Stimulated activated CD8-positive, alpha-beta memory T cell treated with anti-CD3 and anti-CD28 coated beads, Interleukin-12 subunit alpha, Interleukin-12 subunit beta, amount 100 ng/mL, for 1 hour (primary cell): ENCODE measurements at regions not wholly inside any gene's neighbourhood (a gene's known extent, or its start where the extent isn't known, plus 50 kb on each side); places are given as distances from the start of the nearest gene placed in this dataset.
"Not testable (repeated sequence)": the region's sequence is repeated elsewhere in the genome, so short reads cannot be mapped to it uniquely, and the experiment has no call there.

Experiments used
- DNase-seq: peaks from one replicate; pipeline ENCODE4 v3.0.0-alpha.2; 2020; ENCODE audit warnings: low read depth

DNA sequence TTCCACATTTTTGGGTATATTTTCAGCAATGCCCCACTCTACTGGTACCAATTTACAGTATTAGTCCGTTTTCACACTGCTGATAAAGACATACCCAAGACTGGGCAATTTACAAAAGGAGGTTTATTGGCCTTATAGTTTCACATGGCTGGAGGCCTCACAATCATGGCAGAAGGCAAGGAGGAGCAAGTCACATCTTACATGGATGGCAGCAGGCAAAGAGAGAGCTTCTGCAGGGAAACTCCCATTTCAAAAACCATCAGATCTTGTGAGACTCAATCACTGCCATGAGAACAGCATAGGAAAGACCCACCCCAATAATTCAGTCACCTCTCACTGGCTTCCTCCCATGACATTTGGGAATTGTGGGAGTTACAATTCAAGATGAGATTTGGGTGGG, 722.9 kb downstream of the NTRK3 start:
- not testable (repeated sequence) for DNase-seq

DNA sequence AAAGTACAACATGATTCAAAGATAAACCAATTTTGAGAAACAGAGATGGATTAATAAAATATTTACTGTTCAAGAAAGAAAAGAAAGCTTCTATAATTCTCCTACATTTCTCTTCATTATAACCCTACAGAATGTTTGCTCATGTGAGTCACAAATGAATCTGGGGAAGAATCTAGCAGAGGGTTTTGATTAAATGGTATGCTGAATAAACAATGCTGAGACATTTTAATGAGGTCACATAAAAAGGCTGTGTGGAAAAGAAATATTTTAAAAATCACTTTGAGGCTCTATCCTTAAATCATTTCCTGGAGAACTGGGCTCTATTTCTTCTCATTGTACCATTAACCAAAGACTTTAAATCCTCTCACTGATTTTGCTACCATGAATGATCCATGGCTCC, 727.7 kb downstream of the NTRK3 start:
- DNase-seq = no peak

DNA sequence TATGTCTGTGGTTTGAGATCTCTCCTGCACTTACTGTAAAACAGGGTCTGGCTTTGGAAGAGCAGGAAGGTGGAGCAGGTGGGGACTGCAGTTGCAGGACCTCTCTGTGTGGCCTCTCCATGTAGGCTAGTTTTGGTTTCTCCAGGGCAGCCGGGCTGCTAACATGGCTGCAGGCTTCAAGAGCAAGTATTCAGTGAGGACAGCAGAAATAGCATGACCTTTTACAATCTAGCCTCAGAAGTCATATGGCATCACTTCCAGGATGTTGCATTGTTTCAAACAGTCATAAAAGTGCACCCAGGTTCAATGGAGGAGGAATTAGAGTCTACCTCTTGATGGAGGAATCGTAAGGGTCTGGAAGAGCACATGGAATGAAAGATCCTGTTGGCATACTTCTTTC, 728.7 kb downstream of the NTRK3 start:
- no peak for DNase-seq

DNA sequence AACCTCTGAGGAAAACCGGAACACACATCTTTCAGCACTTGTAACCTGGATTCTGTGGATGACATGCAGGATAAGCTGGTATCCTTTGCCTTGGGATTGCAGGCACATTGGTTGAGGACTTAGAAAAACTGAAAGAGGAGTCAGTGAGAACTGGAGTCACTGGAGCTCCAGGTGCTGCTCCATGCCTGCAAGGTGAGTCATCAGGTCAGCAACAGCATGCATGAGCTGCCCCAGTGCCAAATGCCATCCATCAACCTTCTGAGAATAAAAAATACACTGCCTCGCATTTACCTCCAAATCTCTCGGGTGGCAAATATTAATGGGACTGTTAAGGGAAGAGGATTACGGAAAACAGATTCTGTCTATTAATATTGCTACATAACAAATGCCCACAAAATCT, 729.1 kb downstream of the NTRK3 start:
- DNase-seq = no peak

DNA sequence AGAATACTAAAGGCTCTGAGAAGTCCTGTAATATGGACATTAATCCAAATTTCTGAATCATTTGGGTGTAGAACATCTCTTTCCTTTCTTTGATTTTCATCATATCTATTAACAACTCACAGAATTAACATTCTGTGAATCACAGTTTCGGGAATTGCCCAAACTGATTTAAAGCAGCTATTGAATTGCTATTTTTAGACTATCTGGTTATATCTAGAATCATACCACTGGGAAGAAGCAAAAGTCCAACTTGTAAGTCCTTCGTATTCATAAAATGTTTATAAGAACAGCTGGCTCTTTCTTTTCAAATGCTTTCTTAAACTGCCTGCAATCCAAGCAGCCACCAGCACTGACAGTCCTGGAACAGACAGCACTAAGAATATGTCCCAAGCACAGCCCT, 733.0 kb downstream of the NTRK3 start:
- DNase-seq = no peak

DNA sequence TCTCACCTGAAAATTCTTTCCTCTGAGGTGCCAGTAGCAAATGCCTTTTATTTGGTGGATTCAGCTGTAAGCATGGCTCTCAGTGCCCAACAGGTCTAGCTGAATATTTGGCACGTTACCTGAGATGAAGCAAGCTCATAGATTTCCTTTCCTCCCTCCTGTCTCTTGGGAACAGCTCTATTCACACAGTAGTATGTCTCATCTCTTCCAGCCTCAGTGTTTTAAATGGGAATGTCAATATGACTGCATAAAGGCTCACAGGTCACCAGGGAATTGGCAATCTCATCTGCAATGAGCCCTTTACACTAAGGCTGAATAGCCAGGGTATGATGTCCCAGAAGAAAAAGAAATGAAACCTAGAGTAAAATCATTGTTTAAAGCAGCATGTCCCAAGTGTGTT, 733.5 kb downstream of the NTRK3 start:
- no peak for DNase-seq

DNA sequence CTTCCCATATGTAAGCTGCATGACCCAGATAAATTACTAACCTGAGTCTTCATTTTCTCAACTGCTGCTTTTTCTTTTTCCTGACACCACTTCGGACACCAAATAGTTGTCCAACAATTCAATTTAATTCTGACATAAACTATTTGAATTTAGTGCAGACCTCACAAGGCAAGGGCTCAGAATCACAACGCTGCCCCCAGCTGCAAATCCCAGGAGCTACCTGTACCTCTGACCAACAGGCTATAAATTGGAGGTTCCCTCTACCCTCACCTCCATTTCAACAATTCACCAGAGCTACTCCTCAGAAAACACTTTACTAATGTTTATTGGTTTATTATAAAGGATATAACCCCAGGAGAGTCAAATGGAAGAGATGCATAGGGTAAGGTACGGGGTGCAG, 737.6 kb downstream of the NTRK3 start:
- no peak for DNase-seq

DNA sequence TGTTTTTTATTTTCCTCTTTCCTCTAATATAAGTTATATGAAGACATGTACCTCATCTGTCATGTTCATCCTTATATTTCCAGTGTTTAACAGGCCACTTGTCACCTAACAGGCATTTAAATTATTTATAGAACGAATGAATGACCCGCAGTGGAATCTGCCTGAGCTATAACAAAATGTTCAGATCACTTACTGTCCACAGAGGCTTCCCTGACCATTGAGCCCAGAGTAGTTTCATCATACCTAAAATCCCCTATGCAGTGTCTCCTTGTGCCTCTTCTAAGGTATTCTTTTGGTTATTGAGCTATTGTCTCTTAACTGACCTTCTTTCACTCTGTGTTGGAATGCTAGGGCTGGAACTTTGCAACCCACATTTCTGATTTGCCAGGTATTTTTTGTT, 748.5 kb downstream of the NTRK3 start:
- no peak for DNase-seq

DNA sequence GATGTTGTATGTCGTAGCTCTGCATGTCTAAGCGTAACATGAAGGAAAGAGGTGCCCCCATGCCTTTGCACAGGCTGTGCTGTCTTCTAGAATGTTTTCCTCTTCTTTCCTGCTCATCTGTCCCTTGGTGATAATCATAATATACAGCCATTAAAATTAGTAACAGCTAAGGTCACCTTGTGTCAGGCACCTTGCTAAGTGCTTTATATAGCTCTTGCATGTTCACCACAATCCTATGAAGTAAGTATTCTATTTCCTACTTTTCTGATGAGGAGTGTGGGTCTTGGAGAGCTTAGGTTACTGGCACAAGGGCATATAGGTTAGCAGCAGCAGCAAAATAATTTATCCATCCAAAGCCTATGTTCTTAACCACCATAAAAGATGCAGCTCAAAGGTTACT, 754.4 kb downstream of the NTRK3 start:
- DNase-seq = no peak

DNA sequence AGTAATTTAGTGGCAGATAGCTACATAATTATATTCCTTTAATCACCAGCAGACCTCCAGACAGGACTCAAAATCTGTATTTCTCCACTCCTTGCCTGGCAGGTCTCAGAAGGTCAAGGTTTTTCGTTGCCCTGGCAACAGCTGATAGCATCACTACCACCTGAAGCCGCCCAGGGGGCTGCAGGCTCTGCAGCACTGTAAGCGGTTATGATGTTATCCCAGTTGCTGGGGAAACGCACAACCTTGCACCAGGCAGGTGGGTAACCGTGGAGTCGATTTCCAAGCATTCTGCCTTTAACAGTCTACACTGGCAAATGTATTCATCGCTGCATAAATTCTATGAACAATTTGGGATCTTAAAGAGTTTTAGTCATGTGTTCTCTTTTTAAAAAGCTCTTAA, 756.3 kb downstream of the NTRK3 start:
- no peak for DNase-seq

DNA sequence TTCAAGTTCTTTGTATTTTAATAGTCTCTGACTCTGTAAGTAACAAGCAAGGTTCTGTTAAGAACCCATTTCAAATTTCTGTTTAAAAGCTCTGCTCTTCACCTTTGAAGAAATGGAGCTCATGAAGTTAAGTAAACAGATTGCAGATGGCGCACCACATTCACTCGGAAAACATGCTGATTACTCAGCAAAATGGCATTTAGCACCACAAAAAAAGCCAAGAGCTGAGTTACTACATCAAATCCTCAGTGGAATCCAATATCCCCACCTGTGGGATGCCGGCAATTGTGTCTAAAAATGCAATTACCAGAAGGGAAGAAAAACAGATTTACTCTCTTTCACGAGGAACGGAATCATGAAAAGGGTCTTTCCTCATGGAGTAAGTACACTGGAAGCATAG, 758.0 kb downstream of the NTRK3 start:
- no peak for DNase-seq

DNA sequence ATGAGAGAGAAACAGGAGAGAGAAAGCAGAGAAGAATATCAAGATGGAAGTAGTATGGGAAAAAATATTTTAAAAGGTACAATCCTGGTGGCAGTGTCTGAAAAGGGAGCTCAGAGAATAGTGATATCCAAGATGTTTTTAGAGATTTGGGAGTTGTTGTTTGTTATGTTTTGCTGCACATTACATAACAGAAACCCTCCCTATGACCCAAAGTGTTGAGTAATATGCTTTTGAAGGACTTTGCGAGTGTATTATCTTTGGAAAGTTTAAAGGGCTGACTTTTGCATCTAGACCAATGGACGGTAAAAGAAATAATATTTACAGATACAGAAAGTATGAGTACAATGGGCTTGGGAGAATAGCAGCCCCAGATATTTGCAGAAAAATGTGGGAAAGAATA, 759.7 kb downstream of the NTRK3 start:
- no peak for DNase-seq

DNA sequence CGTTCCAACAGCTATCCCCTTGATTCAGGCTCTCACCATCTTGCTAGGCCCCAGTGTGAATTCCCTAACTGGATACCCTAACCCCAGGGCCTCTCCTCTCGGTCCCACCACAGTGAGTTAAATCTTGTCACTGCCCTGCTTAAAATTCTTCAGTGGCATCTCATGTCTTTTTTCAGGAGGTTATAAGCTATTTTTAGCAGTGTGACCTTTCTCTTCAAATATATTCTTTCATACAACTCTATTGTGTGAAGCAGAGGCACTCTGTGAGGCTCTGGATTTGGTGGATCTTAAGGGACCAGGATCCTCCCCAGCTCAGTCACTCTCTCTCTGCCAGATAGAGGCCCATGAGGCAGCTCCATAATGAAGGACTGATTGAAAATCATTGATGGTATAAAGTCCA, 760.4 kb downstream of the NTRK3 start:
- no peak for DNase-seq

DNA sequence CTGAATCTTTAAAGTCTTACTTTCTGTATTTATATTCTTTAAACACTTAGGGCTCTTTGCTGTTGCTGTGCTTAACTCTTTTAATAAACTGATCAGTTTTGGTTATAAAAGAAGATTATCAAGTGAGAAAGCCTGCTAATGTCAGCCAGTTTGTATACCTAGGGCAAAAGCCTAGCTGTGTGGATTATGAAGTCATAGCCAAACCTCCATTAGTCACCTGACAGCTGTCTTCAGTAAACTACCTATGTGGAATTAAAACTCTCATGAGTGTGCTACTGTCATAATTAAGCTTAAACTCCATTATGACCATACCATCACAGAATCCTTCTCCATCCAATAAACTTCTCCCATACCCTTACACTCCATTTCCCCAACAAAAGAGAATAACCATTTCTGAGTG, 762.7 kb downstream of the NTRK3 start:
- DNase-seq = no peak

DNA sequence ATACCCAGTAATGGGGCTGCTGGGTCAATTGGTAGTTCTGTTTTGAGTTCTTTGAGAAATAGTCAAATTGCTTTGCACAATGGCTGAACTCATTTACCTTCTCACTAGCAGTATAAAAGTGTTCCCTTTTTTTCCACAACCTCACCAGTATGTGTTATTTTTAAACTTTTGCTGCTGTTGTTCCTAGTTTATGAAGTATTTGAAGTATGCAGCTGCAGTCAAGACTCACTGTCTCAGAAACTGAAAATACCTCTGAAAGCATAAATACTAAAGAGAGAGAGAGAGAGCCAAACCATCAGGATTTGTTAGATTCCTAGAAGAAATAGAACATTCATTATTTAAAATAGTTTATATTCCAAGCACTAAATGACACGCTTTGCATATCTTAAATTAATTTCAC, 764.2 kb downstream of the NTRK3 start:
- no peak for DNase-seq

DNA sequence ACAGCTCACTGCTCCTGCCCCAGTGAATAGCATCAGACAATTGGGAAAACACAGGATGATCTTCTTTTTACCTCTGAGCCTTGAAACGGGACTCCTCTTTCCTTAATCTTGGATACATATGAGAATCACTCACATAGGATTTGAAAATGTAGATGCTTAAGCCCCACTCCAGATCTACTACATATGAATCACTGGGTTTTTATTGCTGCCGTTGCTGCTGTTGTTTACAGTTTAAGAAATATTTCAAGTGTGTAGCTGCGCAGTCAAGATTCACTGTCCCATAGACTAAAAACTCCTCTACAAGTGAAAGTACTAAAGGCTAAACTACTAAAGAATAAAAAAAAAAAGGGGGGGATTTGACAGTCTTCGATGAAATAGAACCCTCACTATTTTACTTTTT, 765.9 kb downstream of the NTRK3 start:
- no peak for DNase-seq

DNA sequence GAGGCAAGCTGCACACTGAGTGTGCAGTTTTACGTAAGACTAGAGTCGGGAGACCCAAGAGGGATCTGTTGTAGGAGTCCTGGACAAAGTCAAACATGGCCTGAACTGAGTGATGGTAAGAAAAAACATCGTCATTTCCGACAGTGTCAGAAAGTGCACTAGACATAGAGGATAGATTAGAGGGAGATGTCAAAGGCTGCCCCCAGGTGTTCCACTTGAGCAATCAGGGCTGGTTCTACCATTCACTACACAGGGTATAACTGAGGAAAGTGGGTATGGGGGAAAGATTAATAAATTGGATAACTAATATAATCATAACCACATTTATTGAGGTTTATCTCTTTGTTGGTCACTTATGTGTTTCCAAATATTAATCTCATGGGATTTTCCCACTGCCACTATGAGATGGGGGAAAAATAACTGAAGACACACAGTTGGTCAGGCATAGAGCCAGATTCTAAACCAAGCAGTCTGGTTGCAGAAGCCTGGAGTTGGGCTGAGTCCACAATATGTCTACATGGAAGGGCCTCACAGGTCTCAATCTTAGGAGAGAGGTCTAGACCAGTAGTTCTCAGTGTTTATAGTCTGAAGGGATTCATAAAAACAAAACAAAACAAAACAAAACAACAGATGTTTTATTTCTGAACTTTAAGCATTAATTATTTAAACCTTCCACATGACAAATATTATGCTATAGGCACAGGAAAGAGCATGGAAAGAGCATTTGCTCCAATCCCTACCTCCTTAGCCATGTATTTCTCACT, 766.5 kb downstream of the NTRK3 start:
- DNase-seq = no peak

DNA sequence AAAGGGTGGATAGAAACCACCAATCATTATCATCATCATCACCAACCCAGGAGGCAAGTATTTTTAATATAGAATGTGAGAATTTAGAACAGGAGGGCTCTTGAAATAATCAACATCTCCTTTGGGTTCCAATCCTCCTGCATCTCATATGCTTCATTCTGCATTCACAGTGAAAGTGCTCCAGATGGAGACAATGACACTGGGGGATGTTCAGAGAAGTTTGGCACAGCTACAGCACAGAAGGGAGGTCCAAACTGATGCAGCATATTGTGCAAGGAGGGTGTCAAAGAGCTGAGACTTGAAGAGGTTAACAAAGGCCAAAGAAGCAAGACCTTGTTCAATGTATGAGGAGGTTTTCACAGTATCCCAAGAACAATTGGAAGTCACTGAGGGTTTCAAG, 767.1 kb downstream of the NTRK3 start:
- no peak for DNase-seq

DNA sequence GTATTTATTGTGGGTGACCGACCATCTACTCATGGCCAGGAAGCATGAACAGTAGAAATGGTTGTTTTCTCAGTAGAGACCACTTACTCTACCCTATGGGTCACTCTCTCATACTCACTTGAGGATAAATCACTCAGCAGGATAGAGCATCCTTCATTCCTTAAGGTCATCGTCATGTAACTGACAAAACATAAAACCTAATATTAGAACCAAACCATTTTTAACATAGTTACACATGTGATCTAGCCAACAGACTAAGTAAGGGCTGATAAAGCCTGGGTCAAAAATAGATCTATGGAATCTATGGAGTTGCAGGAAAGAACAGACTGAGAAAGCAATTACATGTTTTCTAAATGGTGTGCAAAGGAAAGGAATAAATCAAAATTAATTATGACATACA, 769.1 kb downstream of the NTRK3 start:
- DNase-seq = no peak

DNA sequence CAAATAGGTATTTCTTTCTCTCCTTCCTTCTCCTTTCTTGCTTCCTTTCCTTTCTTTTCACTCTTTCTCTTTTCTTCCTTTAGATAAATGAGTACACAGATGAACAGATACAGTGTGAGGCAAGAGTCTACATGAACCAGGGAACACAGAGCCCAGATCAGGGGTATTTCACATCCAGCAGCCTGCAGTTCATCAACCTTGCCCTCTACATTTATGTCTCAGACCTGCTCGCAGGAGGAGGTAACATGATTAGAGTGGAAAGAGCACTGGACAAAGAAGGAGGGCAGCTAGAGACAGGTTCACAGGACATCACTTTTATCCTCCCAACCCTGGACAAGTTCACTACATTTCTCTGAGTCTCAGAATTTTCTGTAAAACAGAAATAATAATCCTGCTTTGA, 773.1 kb downstream of the NTRK3 start:
- DNase-seq = no peak

DNA sequence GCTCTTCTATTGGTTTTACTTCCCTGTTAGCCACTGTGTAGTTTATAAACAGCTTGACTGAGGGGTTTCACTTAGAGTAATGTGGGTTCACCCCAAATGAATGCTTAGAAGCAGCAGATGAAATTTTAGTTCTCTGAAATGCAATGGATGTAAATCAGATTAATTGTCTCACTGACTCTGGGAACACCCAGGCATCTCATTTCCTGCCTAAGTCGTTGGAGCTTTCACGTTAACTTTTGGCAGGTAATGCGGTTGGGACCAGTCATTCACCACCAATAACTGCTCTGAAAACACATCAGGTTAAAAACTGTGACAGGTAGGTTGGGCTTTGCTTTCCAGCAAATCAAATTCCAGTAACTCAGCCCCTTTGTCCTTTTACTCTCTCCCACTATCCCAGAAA, 775.4 kb downstream of the NTRK3 start:
- no peak for DNase-seq

DNA sequence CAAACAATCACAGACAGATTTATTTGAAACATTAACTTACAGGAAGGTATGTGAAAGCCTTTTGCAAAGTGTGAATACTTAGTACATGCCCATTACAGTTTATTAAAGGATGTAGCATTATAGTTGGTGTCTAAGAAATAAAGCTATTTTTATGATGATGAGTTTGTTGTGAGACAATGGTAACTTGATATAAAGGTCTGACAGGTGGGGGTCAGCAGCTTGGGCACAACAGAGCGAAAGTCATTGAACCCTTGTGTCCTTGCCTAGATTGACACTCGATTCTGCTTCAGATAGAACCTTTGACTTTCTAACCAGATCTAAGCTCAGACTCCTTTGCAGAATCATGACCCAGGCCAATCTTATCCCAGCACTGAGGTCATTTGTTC, 777.9 kb downstream of the NTRK3 start:
- no peak for DNase-seq

DNA sequence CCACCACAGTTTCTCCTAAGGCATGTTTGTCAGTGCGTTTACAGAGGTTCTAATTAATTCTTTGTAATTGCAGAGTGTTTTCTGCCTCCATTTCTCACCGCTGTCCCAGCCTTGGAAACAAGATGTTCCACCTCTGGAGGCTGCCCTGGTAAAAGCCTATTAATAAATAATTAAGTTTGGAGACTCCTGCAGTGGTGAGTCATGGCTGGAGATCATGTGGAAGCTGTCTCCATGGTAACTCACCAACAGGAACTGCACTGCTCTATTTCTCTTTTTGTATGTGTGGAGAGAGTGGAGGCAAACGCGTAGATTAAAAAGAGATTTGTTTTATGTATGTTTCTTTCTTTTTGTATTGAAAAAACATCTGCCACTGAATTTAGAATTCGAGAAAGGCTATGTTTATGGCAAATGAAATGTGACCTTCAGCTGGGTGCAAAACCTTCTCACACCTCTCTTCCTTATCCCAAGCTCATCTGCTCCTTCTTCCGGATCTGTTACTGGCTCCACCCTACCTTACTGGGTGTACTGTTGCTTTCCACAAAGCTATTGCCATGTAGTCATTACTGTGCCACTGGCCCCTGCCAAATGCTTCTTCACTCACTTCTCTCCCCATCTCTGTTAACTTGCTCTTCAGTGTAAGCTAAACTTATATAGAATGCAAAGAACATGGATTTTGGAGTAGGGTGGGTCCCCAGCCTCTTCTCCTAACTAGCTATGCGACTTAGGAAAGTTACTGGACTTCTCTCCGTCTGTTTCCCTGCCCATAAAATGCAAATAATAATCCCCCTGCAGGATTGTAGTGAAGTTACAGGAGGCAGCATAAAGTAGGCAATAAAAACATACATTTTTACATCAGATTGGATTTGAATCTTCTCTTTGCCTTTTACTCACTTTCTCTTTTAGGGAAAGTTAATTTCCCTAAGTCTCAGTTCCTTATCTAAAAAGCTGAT, 778.5 kb downstream of the NTRK3 start:
- DNase-seq = no peak

DNA sequence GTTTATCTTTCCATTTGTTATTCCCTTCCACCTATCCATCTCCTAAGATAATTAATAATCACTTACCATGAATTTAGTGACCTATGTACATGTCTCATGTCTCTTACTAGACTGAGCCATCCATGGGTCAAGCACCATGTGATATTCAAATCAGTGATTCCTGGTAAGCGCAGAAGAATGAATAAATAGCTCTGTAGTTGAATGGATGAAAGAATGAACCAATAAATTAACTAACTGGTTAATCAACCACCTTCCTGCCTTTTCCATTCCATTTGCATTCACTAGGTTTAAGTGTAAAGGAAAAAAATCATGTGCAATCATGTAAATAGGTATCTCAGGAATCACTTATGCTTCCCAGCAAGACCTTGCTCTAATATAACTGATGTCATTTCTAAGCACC, 779.5 kb downstream of the NTRK3 start:
- no peak for DNase-seq
